ENCODE measurements at regions not wholly inside any gene's neighbourhood (a gene's known extent, or its start where the extent isn't known, plus 50 kb on each side); places are given as distances from the start of the nearest gene placed in this dataset.

GRCh38 chr2:167582619-167583018, 664.8 kb downstream of the STK39 start:
- no peak for TF ChIP-seq CTCF (IDR thresholded peaks at IDR 0.05)

GRCh38 chr2:167581961-167582574, 665.3 kb downstream of the STK39 start:
- no peak for TF ChIP-seq CTCF (IDR thresholded peaks at IDR 0.05)

GRCh38 chr2:167579826-167580225, 667.6 kb downstream of the STK39 start:
- TF ChIP-seq CTCF (IDR thresholded peaks at IDR 0.05), result no peak

- no peak for TF ChIP-seq CTCF (IDR thresholded peaks at IDR 0.05)
Observed at GRCh38 chr2:167575276-167575675, 672.1 kb downstream of the STK39 start.

GRCh38 chr2:167572883-167573619, 674.3 kb downstream of the STK39 start:
- no peak for TF ChIP-seq CTCF (IDR thresholded peaks at IDR 0.05)

- TF ChIP-seq CTCF (IDR thresholded peaks at IDR 0.05), result no peak
Observed at GRCh38 chr2:167570370-167570769, 677.0 kb downstream of the STK39 start.

GRCh38 chr2:167555098-167555720, 666.9 kb downstream of the XIRP2 start:
- TF ChIP-seq CTCF (IDR thresholded peaks at IDR 0.05), result no peak
